AG09319 (cell line): ENCODE measurements at regions not wholly inside any gene's neighbourhood (a gene's known extent, or its start where the extent isn't known, plus 50 kb on each side); places are given as distances from the start of the nearest gene placed in this dataset.

Experiments used
- DNase-seq: peaks from one replicate; pipeline ENCODE4 v3.0.0-alpha.2; 2010; ENCODE audit warnings: low read depth; ENCODE audit errors: extremely low read depth
- TF ChIP-seq, protein P1 (sequence below): IDR thresholded peaks from 2 replicates; pipeline ENCODE4 v1.5.1; 2011; ENCODE audit warnings: low read depth, mild to moderate bottlenecking, inconsistent platforms, low read length, moderate library complexity

DNA sequence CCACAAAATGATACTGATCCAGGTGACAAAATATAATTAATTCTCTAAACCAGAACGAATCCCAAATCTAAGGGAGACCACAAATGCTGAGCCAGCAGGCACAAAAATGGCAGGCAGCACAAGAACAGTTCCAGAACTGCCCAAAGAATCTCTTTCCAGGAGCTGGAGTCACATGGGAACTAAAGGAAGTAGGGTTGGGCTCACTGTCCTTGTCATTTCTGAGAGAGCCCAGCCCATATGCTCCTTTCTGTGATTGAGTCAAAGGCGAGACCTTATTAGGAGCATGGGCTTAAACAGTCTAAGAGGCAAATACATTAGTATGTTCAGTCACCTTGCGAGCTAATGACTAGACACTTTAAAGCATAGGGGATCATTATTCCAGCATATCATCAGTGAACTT lies 327.6 kb upstream of the ARID1B start:
- no peak for DNase-seq
- TF ChIP-seq, protein P1, sequence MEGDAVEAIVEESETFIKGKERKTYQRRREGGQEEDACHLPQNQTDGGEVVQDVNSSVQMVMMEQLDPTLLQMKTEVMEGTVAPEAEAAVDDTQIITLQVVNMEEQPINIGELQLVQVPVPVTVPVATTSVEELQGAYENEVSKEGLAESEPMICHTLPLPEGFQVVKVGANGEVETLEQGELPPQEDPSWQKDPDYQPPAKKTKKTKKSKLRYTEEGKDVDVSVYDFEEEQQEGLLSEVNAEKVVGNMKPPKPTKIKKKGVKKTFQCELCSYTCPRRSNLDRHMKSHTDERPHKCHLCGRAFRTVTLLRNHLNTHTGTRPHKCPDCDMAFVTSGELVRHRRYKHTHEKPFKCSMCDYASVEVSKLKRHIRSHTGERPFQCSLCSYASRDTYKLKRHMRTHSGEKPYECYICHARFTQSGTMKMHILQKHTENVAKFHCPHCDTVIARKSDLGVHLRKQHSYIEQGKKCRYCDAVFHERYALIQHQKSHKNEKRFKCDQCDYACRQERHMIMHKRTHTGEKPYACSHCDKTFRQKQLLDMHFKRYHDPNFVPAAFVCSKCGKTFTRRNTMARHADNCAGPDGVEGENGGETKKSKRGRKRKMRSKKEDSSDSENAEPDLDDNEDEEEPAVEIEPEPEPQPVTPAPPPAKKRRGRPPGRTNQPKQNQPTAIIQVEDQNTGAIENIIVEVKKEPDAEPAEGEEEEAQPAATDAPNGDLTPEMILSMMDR, result no peak

DNA sequence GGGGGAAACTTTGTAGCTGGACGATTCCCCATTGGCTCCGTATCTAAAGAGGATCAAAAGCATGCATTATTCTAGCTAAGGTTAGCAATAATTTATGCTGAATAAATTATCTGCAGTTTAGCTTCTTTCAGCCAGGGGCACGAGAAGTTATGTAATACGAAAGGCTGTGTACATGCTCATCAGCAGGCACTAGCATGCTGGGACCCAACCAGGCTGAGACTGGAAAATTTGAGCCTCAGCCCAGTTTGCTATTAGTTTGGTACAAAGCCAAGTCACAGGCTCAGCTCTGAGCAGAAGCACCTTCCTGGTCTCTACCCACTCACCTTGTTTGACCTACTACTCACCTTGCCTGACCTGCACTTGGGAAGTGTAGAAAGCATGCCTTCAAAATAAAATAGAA lies 328.1 kb upstream of the ARID1B start:
- TF ChIP-seq, protein P1, result no peak
- no peak for DNase-seq

DNA sequence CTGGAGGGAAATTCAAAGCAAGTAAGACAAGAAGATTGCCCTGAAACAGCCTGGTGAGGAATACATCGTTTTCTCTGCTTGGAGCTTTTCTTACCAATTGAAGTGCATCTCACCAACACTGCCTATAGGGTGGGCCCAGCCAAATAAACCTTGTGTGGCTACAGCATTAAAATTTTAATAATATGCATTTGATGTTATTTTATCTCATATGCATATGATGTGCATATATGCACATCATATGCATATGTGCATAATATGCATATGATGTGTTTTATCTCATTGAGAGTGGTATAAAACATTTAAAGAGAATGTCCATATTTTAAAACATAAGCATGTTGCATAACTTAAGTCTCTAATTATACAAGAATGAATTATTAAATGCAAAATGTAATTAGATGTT lies 328.6 kb upstream of the ARID1B start:
- no peak for DNase-seq
- TF ChIP-seq, protein P1, result no peak

DNA sequence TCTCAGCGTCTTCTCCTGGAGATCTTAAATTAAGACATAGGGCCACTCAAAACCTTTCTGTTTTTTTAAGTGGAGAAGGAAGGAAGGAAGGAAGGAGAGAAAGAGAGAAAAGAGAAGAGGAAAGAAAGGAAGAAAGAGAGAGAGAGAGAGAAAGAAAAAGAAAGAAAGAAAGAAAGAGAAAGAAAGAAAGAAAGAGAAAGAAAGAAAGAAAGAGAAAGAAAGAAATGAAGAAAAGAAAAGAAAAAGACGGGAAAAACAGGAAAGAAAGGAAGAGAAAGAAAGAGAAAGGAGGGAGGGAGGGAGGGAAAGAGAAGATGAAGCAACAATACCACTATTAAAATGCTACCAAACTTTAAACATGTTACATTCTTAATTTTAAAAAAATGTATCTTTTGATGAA lies 336.5 kb upstream of the ARID1B start:
- TF ChIP-seq, protein P1, result no peak
- no peak for DNase-seq

DNA sequence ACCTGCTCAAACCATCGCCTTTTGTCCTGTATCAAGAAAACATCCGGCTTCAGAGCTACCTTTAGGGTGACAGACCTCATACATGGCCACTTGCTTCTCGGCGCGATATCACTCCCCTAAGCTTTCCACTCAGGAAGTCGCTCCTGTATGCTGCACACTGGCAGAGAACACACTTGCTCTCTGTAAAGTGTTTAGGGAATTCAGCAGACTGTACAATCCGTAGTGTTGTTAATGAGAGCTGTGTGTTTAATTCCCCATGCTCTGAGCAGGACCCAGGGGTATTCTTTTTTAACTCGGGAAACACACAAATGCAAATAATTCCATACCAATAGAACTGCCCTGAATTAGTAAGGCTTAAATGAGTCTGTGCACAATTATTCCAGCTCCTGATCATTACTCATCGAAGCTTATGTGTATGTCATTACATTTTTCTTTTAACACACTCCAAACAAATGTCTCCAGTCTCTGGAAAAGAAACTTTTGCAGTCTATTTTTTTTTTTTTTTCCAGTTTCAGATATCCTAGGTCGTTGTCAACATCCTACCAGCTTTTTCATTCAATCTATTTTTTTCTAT lies 338.7 kb upstream of the ARID1B start:
- DNase-seq, result no peak
- TF ChIP-seq, protein P1, result no peak

DNA sequence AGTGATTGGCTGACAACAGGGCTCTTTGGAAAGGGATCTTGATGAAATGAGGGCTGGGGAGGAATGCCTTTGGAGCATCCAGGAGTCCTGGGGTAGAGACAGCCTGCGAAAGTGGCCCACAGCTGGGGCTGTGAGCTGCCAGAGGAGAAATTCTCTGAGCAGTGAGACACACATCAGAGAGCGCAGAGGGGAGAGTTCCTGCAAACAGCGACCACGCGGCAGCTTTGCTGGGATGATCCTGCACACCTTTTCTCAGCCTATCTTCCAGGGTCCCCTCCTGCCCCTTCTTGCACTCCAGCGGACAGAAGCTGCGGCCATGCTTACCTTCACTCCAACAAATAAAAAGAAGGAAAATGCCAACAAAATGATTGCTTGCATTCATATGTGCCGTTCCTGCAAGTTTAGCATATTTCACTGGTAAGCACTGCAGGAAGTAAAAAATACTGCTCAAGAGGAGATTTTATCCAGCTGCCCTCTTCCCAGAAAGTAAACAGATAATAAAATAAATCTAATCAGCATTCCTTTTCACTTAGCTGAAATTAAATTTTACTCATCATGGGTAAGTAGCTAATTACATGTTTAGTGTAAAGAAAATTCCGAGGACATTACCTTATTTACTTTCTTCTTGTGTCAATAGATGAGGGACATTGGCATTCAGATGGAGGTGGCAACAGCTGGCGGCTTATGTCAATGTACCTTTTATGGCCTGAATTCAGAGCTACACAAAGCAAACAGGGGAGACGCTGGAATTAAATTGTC lies 339.9 kb upstream of the ARID1B start:
- no peak for DNase-seq
- TF ChIP-seq, protein P1, result no peak

DNA sequence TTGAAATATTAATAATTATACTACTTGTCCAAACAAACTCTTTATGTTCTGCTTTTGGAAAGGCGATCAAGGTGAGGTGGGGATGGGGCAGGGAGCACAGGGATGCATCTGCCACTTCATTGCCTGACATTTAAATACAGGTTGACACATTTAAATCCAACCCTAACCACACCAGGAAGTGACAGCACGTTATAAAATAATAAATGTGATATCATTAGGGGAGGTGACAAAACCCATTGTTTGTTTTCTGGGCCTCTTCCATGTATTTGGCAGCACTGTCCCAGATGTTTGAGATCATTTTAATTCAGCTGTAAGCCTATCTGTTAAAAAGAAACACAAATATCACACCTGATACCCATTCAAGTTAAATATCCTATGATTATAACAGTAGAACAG lies 342.4 kb upstream of the ARID1B start:
- TF ChIP-seq, protein P1, result no peak
- no peak for DNase-seq
